Breast epithelium (tissue), 3 donors: ENCODE measurements at regions not wholly inside any gene's neighbourhood (a gene's known extent, or its start where the extent isn't known, plus 50 kb on each side); places are given as distances from the start of the nearest gene placed in this dataset.

Experiments
- POLR2A ChIP-seq: fragments of 450-650 bp; IDR thresholded peaks from one replicate; pipeline ENCODE4 v1.6.1; 2016; ENCODE audit warnings: antibody characterized with exemption, mild to moderate bottlenecking, moderate library complexity
- POLR2AphosphoS5 ChIP-seq, 3 donors: sonication (generic); formaldehyde crosslinking; IDR thresholded peaks; one replicate each; pipeline ENCODE4 v1.6.1; 2017; ENCODE audit warnings: antibody characterized with exemption in 3 of 3
- TF ChIP-seq, protein P1 (sequence below), 3 donors: fragments of 450-650 bp; IDR thresholded peaks; one replicate each; pipeline ENCODE4 v1.5.1; 2016 to 2017; ENCODE audit warnings: antibody characterized with exemption in 3 of 3, mild to moderate bottlenecking in 3 of 3, moderate library complexity in 3 of 3

- TF ChIP-seq, protein P1, sequence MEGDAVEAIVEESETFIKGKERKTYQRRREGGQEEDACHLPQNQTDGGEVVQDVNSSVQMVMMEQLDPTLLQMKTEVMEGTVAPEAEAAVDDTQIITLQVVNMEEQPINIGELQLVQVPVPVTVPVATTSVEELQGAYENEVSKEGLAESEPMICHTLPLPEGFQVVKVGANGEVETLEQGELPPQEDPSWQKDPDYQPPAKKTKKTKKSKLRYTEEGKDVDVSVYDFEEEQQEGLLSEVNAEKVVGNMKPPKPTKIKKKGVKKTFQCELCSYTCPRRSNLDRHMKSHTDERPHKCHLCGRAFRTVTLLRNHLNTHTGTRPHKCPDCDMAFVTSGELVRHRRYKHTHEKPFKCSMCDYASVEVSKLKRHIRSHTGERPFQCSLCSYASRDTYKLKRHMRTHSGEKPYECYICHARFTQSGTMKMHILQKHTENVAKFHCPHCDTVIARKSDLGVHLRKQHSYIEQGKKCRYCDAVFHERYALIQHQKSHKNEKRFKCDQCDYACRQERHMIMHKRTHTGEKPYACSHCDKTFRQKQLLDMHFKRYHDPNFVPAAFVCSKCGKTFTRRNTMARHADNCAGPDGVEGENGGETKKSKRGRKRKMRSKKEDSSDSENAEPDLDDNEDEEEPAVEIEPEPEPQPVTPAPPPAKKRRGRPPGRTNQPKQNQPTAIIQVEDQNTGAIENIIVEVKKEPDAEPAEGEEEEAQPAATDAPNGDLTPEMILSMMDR (IDR thresholded peaks at IDR 0.05): no peak
- TF ChIP-seq POLR2AphosphoS5 (IDR thresholded peaks at IDR 0.05) (no peak), POLR2A (no peak)
Observed at GRCh38 chr10:47187592-47187991, 112.4 kb upstream of the GDF10 start.
